ENCODE measurements at regions not wholly inside any gene's neighbourhood (a gene's known extent, or its start where the extent isn't known, plus 50 kb on each side); places are given as distances from the start of the nearest gene placed in this dataset.

DNA sequence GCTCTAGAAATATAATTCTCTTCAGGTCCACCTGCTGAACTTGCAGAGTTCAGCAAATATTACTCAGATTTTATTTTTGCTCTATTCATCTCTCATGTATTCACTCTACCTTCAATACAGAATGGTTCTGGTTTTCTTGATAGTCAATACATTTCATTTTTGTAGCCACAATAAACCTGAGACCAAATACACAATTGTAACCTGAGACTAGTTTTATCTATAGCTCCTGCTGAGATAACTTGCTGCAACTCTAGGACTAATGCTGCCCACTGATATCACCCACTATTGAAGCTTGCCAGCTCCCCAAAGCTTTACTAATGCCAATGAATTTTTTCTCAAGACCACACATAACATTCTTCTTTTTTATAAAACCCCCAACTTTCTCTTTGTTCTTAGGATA is 229.3 kb downstream of the NSUN3 start:
- TF ChIP-seq, protein P1, sequence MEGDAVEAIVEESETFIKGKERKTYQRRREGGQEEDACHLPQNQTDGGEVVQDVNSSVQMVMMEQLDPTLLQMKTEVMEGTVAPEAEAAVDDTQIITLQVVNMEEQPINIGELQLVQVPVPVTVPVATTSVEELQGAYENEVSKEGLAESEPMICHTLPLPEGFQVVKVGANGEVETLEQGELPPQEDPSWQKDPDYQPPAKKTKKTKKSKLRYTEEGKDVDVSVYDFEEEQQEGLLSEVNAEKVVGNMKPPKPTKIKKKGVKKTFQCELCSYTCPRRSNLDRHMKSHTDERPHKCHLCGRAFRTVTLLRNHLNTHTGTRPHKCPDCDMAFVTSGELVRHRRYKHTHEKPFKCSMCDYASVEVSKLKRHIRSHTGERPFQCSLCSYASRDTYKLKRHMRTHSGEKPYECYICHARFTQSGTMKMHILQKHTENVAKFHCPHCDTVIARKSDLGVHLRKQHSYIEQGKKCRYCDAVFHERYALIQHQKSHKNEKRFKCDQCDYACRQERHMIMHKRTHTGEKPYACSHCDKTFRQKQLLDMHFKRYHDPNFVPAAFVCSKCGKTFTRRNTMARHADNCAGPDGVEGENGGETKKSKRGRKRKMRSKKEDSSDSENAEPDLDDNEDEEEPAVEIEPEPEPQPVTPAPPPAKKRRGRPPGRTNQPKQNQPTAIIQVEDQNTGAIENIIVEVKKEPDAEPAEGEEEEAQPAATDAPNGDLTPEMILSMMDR (IDR thresholded peaks at IDR 0.05; ENCODE audit: low read depth, low read length): no peak
- no peak for TF ChIP-seq EZH2phosphoT487 (IDR thresholded peaks at IDR 0.05; ENCODE audit: low read depth)
- no peaks in the 10 kb centered on the region for H3K36me3 ChIP-seq (replicated peaks; ENCODE audit: low read depth, low read length)
- H3K9ac ChIP-seq (ENCODE audit: low read length): no peak overlapping the region
- no peaks in the 10 kb centered on the region for H4K20me1 ChIP-seq (ENCODE audit: insufficient read depth, low read length)
- H3K79me2 ChIP-seq (ENCODE audit: low read length): no peaks in the 10 kb centered on the region
- H3K27me3 ChIP-seq (ENCODE audit: low read depth, low read length): no peaks in the 10 kb centered on the region
- H3K4me3 ChIP-seq (ENCODE audit: low read length): no peak overlapping the region
- H3K9me3 ChIP-seq (ENCODE audit: insufficient read depth, low read length): no peaks in the 10 kb centered on the region
- H3K4me2 ChIP-seq (ENCODE audit: low read length): no peak overlapping the region
- no peak overlapping the region for H3K27ac ChIP-seq (ENCODE audit: low read length)
- H2AFZ ChIP-seq (ENCODE audit: low read depth, low read length): no peak overlapping the region
- no peaks in the 10 kb centered on the region for H3K4me1 ChIP-seq (ENCODE audit: low read length)

DNA sequence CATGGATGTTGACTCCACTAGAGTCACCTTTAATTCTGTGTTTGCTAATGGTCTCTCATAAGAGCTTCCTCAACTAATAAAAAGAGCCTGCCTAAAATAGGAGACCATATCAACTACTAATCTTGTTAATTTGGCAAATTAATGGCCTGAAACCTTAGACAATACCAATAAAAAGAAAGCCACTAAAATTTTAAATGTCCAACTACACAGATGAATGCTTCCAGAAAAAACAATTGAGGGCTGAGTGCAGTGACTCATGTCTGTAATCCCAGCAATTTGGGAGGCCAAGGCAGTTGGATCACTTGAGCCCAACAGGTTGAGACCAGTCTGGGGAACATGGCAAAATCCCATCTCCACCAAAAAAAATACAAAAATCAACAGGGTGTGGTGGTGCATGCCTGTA is 230.9 kb downstream of the NSUN3 start:
- no peak overlapping the region for H3K9ac ChIP-seq (ENCODE audit: low read length)
- H3K79me2 ChIP-seq (ENCODE audit: low read length): no peaks in the 10 kb centered on the region
- H3K9me3 ChIP-seq (ENCODE audit: insufficient read depth, low read length): no peaks in the 10 kb centered on the region
- H3K27ac ChIP-seq (ENCODE audit: low read length): no peak overlapping the region
- no peaks in the 10 kb centered on the region for H4K20me1 ChIP-seq (ENCODE audit: insufficient read depth, low read length)
- no peaks in the 10 kb centered on the region for H3K36me3 ChIP-seq (replicated peaks; ENCODE audit: low read depth, low read length)
- TF ChIP-seq, protein P1 (IDR thresholded peaks at IDR 0.05; ENCODE audit: low read depth, low read length): no peak
- TF ChIP-seq EZH2phosphoT487 (IDR thresholded peaks at IDR 0.05; ENCODE audit: low read depth): no peak
- no peaks in the 10 kb centered on the region for H3K4me1 ChIP-seq (ENCODE audit: low read length)
- H3K27me3 ChIP-seq (ENCODE audit: low read depth, low read length): no peaks in the 10 kb centered on the region
- no peak overlapping the region for H3K4me3 ChIP-seq (ENCODE audit: low read length)
- H3K4me2 ChIP-seq (ENCODE audit: low read length): no peak overlapping the region
- H2AFZ ChIP-seq (ENCODE audit: low read depth, low read length): no peak overlapping the region

DNA sequence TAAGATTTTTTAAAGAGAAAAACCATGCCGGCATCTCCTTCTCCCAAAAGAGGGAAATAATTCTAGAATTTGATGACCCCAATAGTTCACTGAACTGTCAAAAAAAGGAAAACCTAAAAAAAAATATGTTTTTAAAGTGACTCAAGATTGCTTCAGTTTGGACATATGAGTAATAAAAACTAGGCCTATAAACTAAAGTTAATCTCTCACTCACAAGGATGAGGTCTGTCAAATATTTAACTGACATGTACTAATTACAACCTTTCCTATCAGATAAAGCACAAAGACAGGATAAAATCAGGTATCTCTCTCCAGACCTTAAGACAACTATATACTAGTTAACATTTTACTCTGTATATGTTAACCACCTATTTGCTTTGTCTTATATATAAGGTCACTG is 231.9 kb downstream of the NSUN3 start:
- no peaks in the 10 kb centered on the region for H3K27me3 ChIP-seq (ENCODE audit: low read depth, low read length)
- no peak overlapping the region for H3K4me2 ChIP-seq (ENCODE audit: low read length)
- H3K9me3 ChIP-seq (ENCODE audit: insufficient read depth, low read length): no peaks in the 10 kb centered on the region
- H3K4me3 ChIP-seq (ENCODE audit: low read length): no peak overlapping the region
- H4K20me1 ChIP-seq (ENCODE audit: insufficient read depth, low read length): no peaks in the 10 kb centered on the region
- H2AFZ ChIP-seq (ENCODE audit: low read depth, low read length): no peak overlapping the region
- no peaks in the 10 kb centered on the region for H3K36me3 ChIP-seq (replicated peaks; ENCODE audit: low read depth, low read length)
- no peaks in the 10 kb centered on the region for H3K79me2 ChIP-seq (ENCODE audit: low read length)
- H3K4me1 ChIP-seq (ENCODE audit: low read length): no peaks in the 10 kb centered on the region
- H3K9ac ChIP-seq (ENCODE audit: low read length): no peak overlapping the region
- TF ChIP-seq, protein P1 (IDR thresholded peaks at IDR 0.05; ENCODE audit: low read depth, low read length): no peak
- no peak for TF ChIP-seq EZH2phosphoT487 (IDR thresholded peaks at IDR 0.05; ENCODE audit: low read depth)
- H3K27ac ChIP-seq (ENCODE audit: low read length): no peak overlapping the region

DNA sequence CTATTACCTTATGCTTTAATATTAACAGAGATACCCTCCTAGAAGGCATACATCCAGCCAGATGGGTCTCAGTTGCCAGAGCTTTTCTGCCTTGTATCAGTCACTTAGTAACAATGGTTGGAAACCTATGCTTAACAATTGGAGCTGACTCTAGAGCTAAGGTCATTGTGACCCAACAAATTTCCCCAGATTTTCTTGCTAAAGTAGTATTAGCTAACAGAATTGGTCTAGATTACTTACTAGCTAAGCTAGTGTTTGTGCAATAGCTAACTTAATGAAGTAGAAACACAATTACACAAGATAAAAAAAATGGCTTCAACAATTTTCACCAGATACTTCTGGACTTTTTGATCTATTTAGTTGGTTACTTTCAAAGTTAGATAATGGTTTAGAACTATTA is 236.9 kb downstream of the NSUN3 start:
- no peaks in the 10 kb centered on the region for H3K4me1 ChIP-seq (ENCODE audit: low read length)
- H3K27ac ChIP-seq (ENCODE audit: low read length): no peak overlapping the region
- H4K20me1 ChIP-seq (ENCODE audit: insufficient read depth, low read length): no peaks in the 10 kb centered on the region
- H3K79me2 ChIP-seq (ENCODE audit: low read length): no peaks in the 10 kb centered on the region
- no peak overlapping the region for H2AFZ ChIP-seq (ENCODE audit: low read depth, low read length)
- H3K4me3 ChIP-seq (ENCODE audit: low read length): no peak overlapping the region
- no peak for TF ChIP-seq EZH2phosphoT487 (IDR thresholded peaks at IDR 0.05; ENCODE audit: low read depth)
- TF ChIP-seq, protein P1 (IDR thresholded peaks at IDR 0.05; ENCODE audit: low read depth, low read length): no peak
- H3K27me3 ChIP-seq (ENCODE audit: low read depth, low read length): no peaks in the 10 kb centered on the region
- no peaks in the 10 kb centered on the region for H3K9me3 ChIP-seq (ENCODE audit: insufficient read depth, low read length)
- no peaks in the 10 kb centered on the region for H3K36me3 ChIP-seq (replicated peaks; ENCODE audit: low read depth, low read length)
- no peak overlapping the region for H3K9ac ChIP-seq (ENCODE audit: low read length)
- H3K4me2 ChIP-seq (ENCODE audit: low read length): no peak overlapping the region
